Endothelial cell (in vitro differentiated cells): ENCODE measurements at regions not wholly inside any gene's neighbourhood (a gene's known extent, or its start where the extent isn't known, plus 50 kb on each side); places are given as distances from the start of the nearest gene placed in this dataset.

Experiments used
- DNase-seq: peaks from one replicate; pipeline ENCODE4 v3.0.0; 2021; ENCODE audit warnings: low spot score
- H3K27ac Mint-ChIP-seq: one replicate; pipeline ENCODE4 v1.8.0; 2021; ENCODE audit warnings: mixed read lengths, inconsistent platforms; ENCODE audit not compliant: unreplicated experiment
- H3K27me3 Mint-ChIP-seq: one replicate; pipeline ENCODE4 v1.8.0; 2021; ENCODE audit warnings: mild to moderate bottlenecking, moderate library complexity, mixed read lengths, inconsistent platforms; ENCODE audit not compliant: unreplicated experiment
- H3K36me3 Mint-ChIP-seq: one replicate; pipeline ENCODE4 v1.8.0; 2021; ENCODE audit warnings: mild to moderate bottlenecking, low read depth, mixed read lengths, inconsistent platforms; ENCODE audit not compliant: unreplicated experiment
- H3K4me1 Mint-ChIP-seq: one replicate; pipeline ENCODE4 v1.8.0; 2021; ENCODE audit warnings: mild to moderate bottlenecking, mixed read lengths, inconsistent platforms; ENCODE audit not compliant: unreplicated experiment
- H3K4me3 Mint-ChIP-seq: one replicate; pipeline ENCODE4 v1.8.0; 2021; ENCODE audit warnings: mild to moderate bottlenecking, mixed read lengths, inconsistent platforms; ENCODE audit not compliant: unreplicated experiment
- H3K9me3 Mint-ChIP-seq: one replicate; pipeline ENCODE4 v1.8.0; 2021; ENCODE audit warnings: mixed read lengths, inconsistent platforms; ENCODE audit not compliant: unreplicated experiment
- TF ChIP-seq, protein P1 (sequence below): fragments of 200-600 bp; sonication (generic); IDR thresholded peaks from one replicate; pipeline ENCODE4 v1.5.0; 2021; ENCODE audit warnings: antibody characterized with exemption; ENCODE audit not compliant: unreplicated experiment

DNA sequence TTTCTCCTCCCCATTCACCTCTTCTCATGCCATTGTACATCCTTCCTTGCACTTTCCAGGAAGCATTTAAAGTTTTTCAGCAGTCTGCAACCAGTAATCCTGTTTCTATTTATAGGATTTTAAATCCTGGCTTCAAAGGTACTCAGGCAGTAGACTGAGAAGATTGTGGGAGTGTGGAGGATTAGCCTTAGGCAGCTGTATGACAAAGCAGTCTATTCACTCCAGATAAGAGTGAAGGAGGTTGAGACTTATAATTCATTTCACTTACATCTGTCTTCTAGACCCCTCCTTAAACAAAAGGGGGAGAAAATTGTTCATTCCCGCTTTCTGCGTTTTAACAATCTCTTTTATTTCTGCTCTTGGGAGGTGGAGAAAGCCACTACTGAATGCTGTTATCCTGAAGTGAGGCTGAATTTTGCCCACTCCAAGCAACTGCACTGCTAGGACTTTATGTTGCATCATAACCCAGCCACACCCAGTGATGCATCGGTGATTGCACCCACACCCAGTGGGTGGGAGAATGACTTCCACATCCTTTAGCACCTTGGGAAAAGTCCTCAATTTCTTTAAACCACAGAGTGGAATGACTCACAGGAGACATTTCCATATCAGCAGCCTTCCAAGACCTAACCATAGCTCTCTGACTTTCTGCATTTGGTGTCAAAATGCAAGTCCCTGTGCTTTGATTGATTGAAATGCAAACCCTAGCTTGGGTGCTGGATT, 382.5 kb upstream of the ATP2B1 start:
- no peaks in the 10 kb centered on the region for H3K27me3 Mint-ChIP-seq
- no peaks in the 10 kb centered on the region for H3K9me3 Mint-ChIP-seq
- no peak for DNase-seq
- H3K36me3 Mint-ChIP-seq: no peaks in the 10 kb centered on the region
- H3K27ac Mint-ChIP-seq: no peak overlapping the region
- TF ChIP-seq, protein P1, sequence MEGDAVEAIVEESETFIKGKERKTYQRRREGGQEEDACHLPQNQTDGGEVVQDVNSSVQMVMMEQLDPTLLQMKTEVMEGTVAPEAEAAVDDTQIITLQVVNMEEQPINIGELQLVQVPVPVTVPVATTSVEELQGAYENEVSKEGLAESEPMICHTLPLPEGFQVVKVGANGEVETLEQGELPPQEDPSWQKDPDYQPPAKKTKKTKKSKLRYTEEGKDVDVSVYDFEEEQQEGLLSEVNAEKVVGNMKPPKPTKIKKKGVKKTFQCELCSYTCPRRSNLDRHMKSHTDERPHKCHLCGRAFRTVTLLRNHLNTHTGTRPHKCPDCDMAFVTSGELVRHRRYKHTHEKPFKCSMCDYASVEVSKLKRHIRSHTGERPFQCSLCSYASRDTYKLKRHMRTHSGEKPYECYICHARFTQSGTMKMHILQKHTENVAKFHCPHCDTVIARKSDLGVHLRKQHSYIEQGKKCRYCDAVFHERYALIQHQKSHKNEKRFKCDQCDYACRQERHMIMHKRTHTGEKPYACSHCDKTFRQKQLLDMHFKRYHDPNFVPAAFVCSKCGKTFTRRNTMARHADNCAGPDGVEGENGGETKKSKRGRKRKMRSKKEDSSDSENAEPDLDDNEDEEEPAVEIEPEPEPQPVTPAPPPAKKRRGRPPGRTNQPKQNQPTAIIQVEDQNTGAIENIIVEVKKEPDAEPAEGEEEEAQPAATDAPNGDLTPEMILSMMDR: no peak
- H3K4me3 Mint-ChIP-seq: no peak overlapping the region
- no peaks in the 10 kb centered on the region for H3K4me1 Mint-ChIP-seq

DNA sequence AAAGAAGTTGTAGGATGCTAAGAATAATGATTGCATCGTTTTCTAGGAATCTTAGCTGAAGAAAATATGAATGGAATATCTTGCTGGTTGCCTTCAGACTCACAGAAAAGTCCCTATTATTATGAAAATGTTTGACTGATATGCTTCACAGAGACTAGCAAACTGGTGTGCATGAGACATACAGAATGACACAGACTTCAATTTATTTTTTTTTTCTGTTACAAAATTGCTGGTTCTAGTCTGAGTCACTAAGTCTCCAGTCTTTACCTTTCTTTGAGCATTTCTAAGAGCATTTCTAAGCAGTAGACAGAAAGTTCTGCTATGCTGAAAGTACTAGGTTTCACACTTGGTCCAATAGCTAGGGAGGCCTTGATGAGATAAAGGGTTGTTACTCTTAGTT, 377.6 kb upstream of the ATP2B1 start:
- no peak overlapping the region for H3K4me3 Mint-ChIP-seq
- H3K4me1 Mint-ChIP-seq: no peaks in the 10 kb centered on the region
- TF ChIP-seq, protein P1: no peak
- H3K36me3 Mint-ChIP-seq: no peaks in the 10 kb centered on the region
- H3K27me3 Mint-ChIP-seq: no peaks in the 10 kb centered on the region
- DNase-seq: no peak
- H3K27ac Mint-ChIP-seq: no peak overlapping the region
- H3K9me3 Mint-ChIP-seq: no peaks in the 10 kb centered on the region

DNA sequence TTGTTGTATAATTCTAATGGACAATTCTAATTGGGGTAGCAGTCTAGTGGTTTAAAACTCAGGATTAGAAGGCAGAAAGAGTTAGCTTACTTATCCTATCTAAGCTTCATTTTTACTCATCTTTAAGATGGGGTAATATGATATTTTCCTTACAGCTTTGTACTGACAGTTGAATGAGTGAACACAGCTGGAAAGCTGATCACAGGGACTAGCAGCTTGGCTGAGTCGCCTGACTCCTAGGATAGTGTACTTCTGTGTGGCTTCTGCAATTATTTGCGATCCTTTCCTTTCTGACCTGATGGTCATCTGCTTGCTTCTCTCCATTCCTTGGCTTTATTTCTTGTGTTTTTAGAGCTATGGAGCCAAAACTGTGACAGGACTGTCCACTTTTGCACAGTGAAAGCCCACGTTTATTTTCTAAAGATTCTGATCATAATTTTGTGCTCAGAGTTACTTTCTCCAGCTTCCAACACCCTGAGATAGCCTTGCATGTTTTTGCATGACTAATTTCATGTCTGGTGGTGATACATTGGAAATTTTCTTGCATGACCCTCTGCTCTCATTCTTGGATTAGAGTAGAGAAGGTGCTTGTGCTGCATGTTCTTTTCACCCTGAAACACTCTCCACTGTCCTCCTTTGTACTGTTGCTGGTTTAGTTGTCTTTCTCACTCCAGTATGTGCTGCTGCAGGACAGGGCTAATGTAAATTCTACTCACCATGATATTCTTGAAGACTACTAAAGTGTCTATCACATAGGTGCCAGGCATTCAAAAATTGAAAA, 377.0 kb upstream of the ATP2B1 start:
- Mint-ChIP-seq H3K36me3 (no peaks in the 10 kb centered on the region), H3K4me1 (no peaks in the 10 kb centered on the region), H3K4me3 (no peak overlapping the region), H3K27ac (no peak overlapping the region), H3K27me3 (no peaks in the 10 kb centered on the region), H3K9me3 (no peaks in the 10 kb centered on the region)
- TF ChIP-seq, protein P1: no peak
- no peak for DNase-seq

DNA sequence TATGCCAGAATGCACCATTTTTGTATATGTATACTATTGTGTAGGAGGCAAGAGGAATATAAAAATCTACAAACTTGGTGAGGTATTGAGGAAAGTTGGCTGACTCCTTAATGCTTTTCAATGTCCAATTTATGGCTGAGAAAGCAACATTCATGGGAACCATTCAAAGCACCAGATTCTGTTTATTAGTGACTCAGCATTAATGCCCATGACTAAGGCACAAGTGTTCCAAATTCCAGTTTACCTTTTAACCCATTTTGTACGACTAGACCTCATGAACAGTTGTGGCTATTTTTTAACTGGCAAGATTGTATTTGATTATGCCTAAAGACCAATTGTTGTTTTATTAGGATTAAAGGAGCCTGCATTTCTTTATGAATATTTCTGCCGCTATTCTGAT, 375.4 kb upstream of the ATP2B1 start:
- no peaks in the 10 kb centered on the region for H3K27me3 Mint-ChIP-seq
- no peaks in the 10 kb centered on the region for H3K9me3 Mint-ChIP-seq
- TF ChIP-seq, protein P1: no peak
- H3K4me3 Mint-ChIP-seq: no peak overlapping the region
- DNase-seq: no peak
- H3K4me1 Mint-ChIP-seq: no peaks in the 10 kb centered on the region
- no peaks in the 10 kb centered on the region for H3K36me3 Mint-ChIP-seq
- no peak overlapping the region for H3K27ac Mint-ChIP-seq

DNA sequence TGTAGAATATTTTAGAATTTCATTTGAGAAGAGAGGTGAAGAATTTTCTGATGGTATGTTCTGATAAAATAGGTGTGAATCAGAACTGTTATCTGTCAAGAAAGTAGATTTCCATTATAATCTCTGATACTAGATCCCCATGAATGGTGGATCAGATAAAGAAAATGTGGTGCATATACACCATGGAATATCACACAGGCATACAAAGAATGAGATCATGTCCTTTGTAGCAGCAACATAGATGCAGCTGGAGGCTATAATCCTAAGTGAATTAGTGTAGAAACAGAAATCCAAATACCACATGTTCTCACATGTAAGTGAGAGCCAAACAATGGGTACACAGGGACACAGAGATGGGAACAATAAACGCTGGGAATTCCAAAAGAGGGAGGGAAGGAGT, 372.0 kb upstream of the ATP2B1 start:
- no peaks in the 10 kb centered on the region for H3K9me3 Mint-ChIP-seq
- TF ChIP-seq, protein P1: no peak
- H3K4me3 Mint-ChIP-seq: no peak overlapping the region
- H3K27me3 Mint-ChIP-seq: no peaks in the 10 kb centered on the region
- no peak overlapping the region for H3K27ac Mint-ChIP-seq
- DNase-seq: no peak
- H3K4me1 Mint-ChIP-seq: no peaks in the 10 kb centered on the region
- no peaks in the 10 kb centered on the region for H3K36me3 Mint-ChIP-seq
